Glutamatergic neuron (in vitro differentiated cells): ENCODE measurements at regions not wholly inside any gene's neighbourhood (a gene's known extent, or its start where the extent isn't known, plus 50 kb on each side); places are given as distances from the start of the nearest gene placed in this dataset.

ENCODE experiments used
- DNase-seq: peaks from one replicate; pipeline ENCODE4 v3.0.0; 2022
- H3K27ac Mint-ChIP-seq: one replicate; pipeline ENCODE4 v1.8.0; 2020; ENCODE audit warnings: mild to moderate bottlenecking, mixed read lengths, inconsistent platforms; ENCODE audit not compliant: unreplicated experiment
- H3K27me3 Mint-ChIP-seq: one replicate; pipeline ENCODE4 v1.8.0; 2020; ENCODE audit warnings: mild to moderate bottlenecking, moderate library complexity, mixed read lengths, inconsistent platforms; ENCODE audit not compliant: unreplicated experiment
- H3K36me3 Mint-ChIP-seq: one replicate; pipeline ENCODE4 v1.8.0; 2020; ENCODE audit warnings: mild to moderate bottlenecking, mixed read lengths, inconsistent platforms; ENCODE audit not compliant: unreplicated experiment
- H3K4me1 Mint-ChIP-seq: one replicate; pipeline ENCODE4 v1.8.0; 2020; ENCODE audit warnings: mild to moderate bottlenecking, low read depth, mixed read lengths, inconsistent platforms; ENCODE audit not compliant: unreplicated experiment
- H3K4me3 Mint-ChIP-seq: one replicate; pipeline ENCODE4 v1.8.0; 2020; ENCODE audit warnings: mild to moderate bottlenecking, mixed read lengths, inconsistent platforms; ENCODE audit not compliant: unreplicated experiment
- H3K9me3 Mint-ChIP-seq: one replicate; pipeline ENCODE4 v1.8.0; 2020; ENCODE audit warnings: mild to moderate bottlenecking, moderate library complexity, mixed read lengths, inconsistent platforms; ENCODE audit not compliant: unreplicated experiment
- TF ChIP-seq, protein P1 (sequence below): fragments of 200-600 bp; sonication (generic); IDR thresholded peaks from one replicate; pipeline ENCODE4 v1.5.0; 2021; ENCODE audit not compliant: partially characterized antibody, unreplicated experiment

DNA sequence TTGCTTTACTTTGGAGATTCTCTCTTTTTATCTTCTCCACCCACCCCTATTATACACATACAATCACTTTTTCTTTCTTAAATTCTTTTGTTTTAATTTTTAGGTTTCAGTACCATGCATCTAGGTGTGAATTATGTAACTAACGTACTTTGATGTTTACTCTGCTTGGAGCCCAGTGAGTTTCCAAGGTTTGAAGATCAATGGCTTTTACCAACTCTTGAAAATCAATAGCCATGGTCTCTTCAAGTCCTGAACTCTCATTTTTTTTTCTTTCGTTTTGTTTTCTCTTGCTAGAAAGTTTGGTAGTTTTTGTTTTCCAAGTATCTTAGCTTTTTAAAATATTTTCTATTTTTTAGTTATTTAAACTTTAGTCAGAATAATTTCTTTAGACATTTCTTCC is 417.2 kb downstream of the ZBBX start:
- Mint-ChIP-seq H3K27me3 (no peaks in the 10 kb centered on the region), H3K4me1 (no peaks in the 10 kb centered on the region), H3K27ac (no peak overlapping the region), H3K4me3 (no peak overlapping the region), H3K9me3 (no peaks in the 10 kb centered on the region), H3K36me3 (no peaks in the 10 kb centered on the region)
- DNase-seq, result no peak
- TF ChIP-seq, protein P1, sequence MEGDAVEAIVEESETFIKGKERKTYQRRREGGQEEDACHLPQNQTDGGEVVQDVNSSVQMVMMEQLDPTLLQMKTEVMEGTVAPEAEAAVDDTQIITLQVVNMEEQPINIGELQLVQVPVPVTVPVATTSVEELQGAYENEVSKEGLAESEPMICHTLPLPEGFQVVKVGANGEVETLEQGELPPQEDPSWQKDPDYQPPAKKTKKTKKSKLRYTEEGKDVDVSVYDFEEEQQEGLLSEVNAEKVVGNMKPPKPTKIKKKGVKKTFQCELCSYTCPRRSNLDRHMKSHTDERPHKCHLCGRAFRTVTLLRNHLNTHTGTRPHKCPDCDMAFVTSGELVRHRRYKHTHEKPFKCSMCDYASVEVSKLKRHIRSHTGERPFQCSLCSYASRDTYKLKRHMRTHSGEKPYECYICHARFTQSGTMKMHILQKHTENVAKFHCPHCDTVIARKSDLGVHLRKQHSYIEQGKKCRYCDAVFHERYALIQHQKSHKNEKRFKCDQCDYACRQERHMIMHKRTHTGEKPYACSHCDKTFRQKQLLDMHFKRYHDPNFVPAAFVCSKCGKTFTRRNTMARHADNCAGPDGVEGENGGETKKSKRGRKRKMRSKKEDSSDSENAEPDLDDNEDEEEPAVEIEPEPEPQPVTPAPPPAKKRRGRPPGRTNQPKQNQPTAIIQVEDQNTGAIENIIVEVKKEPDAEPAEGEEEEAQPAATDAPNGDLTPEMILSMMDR, result no peak

DNA sequence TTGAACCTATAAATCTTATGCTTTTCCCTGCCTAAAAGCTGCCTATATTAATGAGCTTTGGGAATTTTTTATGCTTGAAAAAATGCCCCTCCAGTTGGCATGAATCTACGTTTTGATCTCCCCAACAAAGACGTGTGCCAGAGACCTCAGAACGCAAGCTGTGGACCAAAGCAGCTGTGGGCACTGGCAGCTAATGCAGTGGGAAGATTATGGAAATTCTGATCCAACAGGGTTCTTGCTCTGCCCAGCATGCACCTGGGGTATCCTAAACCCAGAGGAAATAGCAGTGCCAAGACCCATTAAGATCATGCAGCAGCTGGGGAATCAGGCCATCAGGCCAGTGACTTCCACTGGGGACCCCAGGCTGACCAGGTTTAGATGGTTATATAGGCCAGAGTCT is 423.0 kb downstream of the ZBBX start:
- Mint-ChIP-seq H3K27ac (no peak overlapping the region), H3K4me1 (no peaks in the 10 kb centered on the region), H3K9me3 (peaks cover 1% of the 10 kb centered on the region), H3K36me3 (peaks cover 10% of the 10 kb centered on the region), H3K4me3 (no peak overlapping the region), H3K27me3 (no peaks in the 10 kb centered on the region)
- DNase-seq, result no peak
- TF ChIP-seq, protein P1, result no peak

DNA sequence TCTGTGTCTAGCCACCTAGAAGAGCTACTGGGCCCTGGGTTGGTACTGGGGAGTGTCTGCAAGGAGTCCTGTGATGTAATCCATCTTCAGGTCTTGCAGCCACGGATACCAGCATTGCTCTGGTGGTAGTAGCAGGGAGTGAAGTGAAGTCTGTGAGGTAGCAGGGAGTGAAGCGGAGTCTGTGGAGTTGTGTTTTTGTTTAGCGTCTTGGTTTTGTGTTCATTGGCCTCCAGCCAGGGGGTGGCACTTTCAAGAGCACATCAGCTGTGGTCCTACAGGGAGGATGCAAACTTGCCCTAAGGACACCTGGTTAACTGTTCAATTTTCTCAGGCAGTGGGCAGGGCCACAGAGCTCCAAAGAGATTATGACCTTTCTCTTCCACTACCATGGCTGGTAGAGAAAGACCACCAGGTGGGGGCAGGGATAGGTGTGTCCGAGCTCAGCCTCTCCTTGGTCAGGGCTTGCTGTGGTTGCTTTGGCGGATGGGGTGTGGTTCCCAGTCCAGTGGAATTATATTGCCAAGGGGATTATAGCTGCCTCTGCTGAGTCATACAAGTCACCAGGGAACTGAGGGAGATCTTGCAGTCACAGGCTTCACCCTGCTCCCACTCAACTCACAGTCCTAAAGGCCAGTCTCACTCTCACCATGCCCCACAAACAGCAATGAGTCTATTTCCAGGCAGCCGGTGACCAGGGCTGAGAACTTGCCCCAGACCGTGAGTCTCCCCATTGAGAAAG is 424.7 kb downstream of the ZBBX start:
- H3K4me3 Mint-ChIP-seq, result no peak overlapping the region
- no peaks in the 10 kb centered on the region for H3K27me3 Mint-ChIP-seq
- H3K27ac Mint-ChIP-seq, result no peak overlapping the region
- no peaks in the 10 kb centered on the region for H3K4me1 Mint-ChIP-seq
- TF ChIP-seq, protein P1, result no peak
- DNase-seq, result no peak
- H3K36me3 Mint-ChIP-seq, result peaks cover 16% of the 10 kb centered on the region
- H3K9me3 Mint-ChIP-seq, result peaks cover 1% of the 10 kb centered on the region

DNA sequence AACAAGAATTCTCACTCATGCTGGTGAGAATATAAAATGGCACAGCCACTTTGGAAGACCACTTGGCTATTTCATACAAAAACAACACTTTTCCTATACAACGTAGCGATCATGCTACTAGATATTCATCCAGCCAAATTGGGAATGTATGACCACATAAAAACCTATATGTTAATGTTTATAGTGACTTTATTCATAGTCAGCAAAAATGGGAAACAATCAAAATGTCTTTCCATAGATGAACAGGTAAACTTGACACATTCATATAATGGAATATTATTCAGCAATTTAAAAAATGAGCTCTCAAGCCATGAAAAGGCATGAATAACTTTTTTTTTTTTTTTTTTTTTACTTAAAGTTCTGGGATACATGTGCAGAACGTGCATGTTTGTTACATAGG is 445.2 kb downstream of the ZBBX start:
- Mint-ChIP-seq H3K27me3 (no peaks in the 10 kb centered on the region), H3K36me3 (no peaks in the 10 kb centered on the region), H3K4me3 (no peak overlapping the region), H3K9me3 (no peaks in the 10 kb centered on the region), H3K4me1 (no peaks in the 10 kb centered on the region), H3K27ac (no peak overlapping the region)
- TF ChIP-seq, protein P1, result no peak
- no peak for DNase-seq

DNA sequence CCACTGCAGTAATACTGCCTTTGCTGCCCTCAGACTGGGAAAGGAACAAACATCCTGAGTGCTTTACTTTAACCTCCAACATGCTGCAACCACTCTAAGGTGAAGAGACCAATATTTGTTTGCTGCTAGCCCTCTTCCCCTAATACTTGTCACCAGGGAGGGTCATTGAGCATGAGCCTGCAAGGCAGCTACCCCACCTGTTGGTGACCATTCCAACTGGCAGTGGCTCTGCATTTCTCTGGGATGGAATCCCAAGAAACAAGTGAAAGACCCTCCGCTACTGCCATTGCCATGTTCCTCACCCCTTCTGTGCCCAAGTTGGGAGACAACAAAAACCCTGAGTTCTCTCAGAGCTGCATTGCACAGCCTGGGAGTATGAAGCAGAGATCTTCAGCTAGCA is 462.7 kb downstream of the ZBBX start:
- peaks cover 3% of the 10 kb centered on the region for H3K9me3 Mint-ChIP-seq
- H3K27ac Mint-ChIP-seq, result no peak overlapping the region
- no peak for DNase-seq

More for the DNA sequence above, 462.7 kb downstream of the ZBBX start:
- TF ChIP-seq, protein P1, result no peak
- Mint-ChIP-seq H3K36me3 (no peaks in the 10 kb centered on the region), H3K27me3 (no peaks in the 10 kb centered on the region), H3K4me3 (no peak overlapping the region), H3K4me1 (no peaks in the 10 kb centered on the region)
